GM12875 (cell line): ENCODE measurements at regions not wholly inside any gene's neighbourhood (a gene's known extent, or its start where the extent isn't known, plus 50 kb on each side); places are given as distances from the start of the nearest gene placed in this dataset.

Source experiments
- H3K4me3 ChIP-seq: one replicate; pipeline ENCODE4 v1.5.1; 2011; ENCODE audit warnings: low read depth, low read length, control low read depth
- TF ChIP-seq, protein P1 (sequence below): IDR thresholded peaks from 2 replicates; pipeline ENCODE4 v1.5.1; 2011; ENCODE audit warnings: low read depth, mild to moderate bottlenecking, control low read depth, inconsistent platforms, low read length, moderate library complexity, borderline replicate concordance; ENCODE audit not compliant: insufficient read depth

DNA sequence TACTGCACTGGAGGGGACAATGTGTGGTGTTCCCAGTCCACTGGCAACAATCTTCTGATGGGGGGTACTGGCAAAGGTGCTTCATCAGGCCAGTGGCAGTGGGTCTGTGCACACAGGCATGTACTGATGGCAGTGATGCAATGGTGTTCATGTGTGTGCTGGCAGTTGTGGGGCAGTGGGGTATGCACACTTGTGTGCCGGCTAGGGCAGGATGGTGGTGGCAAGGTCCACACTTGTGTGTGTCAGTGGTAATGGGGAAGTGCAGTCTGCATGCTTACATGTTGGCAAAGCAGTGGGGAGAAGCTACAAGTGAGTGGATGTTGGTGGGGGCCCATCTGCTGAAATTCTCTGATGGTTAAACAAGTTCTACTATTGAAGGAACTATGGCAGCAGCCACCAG lies 504.6 kb upstream of the ZNF462 start:
- TF ChIP-seq, protein P1, sequence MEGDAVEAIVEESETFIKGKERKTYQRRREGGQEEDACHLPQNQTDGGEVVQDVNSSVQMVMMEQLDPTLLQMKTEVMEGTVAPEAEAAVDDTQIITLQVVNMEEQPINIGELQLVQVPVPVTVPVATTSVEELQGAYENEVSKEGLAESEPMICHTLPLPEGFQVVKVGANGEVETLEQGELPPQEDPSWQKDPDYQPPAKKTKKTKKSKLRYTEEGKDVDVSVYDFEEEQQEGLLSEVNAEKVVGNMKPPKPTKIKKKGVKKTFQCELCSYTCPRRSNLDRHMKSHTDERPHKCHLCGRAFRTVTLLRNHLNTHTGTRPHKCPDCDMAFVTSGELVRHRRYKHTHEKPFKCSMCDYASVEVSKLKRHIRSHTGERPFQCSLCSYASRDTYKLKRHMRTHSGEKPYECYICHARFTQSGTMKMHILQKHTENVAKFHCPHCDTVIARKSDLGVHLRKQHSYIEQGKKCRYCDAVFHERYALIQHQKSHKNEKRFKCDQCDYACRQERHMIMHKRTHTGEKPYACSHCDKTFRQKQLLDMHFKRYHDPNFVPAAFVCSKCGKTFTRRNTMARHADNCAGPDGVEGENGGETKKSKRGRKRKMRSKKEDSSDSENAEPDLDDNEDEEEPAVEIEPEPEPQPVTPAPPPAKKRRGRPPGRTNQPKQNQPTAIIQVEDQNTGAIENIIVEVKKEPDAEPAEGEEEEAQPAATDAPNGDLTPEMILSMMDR = no peak
- H3K4me3 ChIP-seq = no peak overlapping the region

DNA sequence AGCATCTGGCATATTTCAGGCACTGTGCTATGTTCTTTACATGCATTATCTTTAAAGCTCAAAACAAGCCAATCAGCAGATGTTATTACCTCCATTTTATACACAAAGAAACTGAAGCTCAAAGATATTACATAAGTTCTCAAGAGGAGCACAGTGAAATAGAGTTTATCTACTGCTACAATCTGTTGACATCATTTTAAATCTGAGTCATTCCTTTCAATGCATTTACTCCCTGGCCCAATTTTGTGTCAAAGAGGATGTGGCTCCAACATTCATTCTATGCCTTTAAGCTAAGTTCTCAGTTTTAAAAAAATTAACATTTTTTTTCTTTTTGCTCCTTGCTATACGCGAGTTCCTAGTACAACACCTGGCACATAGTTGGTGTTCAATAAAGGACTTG lies 486.3 kb upstream of the ZNF462 start:
- no peak overlapping the region for H3K4me3 ChIP-seq
- TF ChIP-seq, protein P1 = no peak

DNA sequence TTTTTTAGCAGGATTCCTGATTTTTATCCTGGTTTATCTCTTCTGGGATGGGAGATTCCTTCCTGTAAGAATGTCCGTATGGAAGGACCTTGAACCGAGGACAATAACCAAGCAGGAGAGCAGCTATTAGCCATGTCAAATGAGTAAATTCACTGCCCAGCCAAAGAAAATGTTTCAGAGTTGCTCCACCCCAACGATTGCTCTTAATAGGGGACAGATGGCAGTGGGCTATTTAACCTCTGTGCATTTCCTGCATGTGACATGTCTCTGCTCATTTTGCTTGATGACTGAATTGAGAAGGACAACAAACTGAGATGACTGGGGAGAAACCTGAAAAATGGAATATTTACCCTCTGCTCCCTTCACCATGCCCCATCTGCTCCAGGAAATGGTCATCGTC lies 479.9 kb upstream of the ZNF462 start:
- TF ChIP-seq, protein P1 = no peak
- no peak overlapping the region for H3K4me3 ChIP-seq

- TF ChIP-seq, protein P1 = no peak
- no peak overlapping the region for H3K4me3 ChIP-seq
These were observed 475.0 kb upstream of the ZNF462 start for GRCh38 chr9:106387965-106388364.

GRCh38 chr9:106393226-106393625 lies 469.7 kb upstream of the ZNF462 start:
- TF ChIP-seq, protein P1 = no peak
- no peak overlapping the region for H3K4me3 ChIP-seq

DNA sequence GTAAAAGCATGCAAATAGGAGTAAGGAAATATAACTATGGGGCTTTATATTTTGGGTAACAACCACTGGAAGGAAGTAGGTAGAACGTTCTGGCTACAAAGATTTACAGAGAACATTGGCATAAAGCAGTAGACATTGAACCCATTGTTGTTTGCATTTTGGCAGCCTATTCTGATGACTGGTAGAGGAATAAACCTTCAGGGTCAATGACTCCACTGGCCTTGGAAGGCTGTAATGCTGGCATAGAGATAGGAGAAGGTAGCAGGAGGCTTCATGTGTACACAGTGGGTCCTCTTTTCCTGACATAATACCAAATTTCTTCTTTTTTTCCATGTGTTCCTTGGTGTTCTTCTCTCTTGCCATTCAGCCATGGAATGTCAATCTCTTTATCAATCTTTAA lies 462.8 kb upstream of the ZNF462 start:
- TF ChIP-seq, protein P1 = no peak
- H3K4me3 ChIP-seq = no peak overlapping the region

DNA sequence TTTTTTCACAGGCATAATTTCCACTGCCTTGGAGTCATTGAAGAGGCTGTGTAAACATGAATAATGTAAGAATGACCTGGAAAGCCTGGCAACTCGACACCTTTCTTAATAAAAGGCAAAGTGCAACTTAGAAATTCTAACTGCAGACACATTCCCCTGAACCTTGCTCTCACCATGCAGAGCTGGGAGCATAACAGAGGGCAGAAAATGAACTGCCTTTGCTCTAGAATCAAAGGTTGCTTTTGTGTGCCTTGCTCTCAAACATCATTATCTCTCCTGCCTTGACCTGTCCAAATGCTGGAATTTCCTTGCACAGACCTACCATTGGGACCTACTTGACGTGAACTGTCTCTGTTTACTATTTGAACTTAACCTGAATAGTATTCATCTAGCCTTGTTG lies 462.0 kb upstream of the ZNF462 start:
- TF ChIP-seq, protein P1 = no peak
- H3K4me3 ChIP-seq = no peak overlapping the region
